GM12878 (cell line): ENCODE measurements at regions not wholly inside any gene's neighbourhood (a gene's known extent, or its start where the extent isn't known, plus 50 kb on each side); places are given as distances from the start of the nearest gene placed in this dataset.

Experiments used
- ATAC-seq: fragments of 200-7000 bp; cut with Tn5 transposase; 3 replicates; pipeline ENCODE4 v1.9.1; 2020; ENCODE audit warnings: mild to moderate bottlenecking, moderate library complexity
- BruUV-seq: library from RNA; stranded (reverse); fragments of 400-500 nt; replicated peaks from 2 replicates; lab custom pipeline; 2021; lab: Mats Ljungman, UMichigan
- CTCF ChIA-PET: fragments of 300-600 bp; sonication (Branson Sonifier 250); formaldehyde crosslinking; extraction: SDS; loops from one replicate; lab custom pipeline; 2021; ENCODE audit warnings: inconsistent platforms; lab: Yijun Ruan, JAX
- POLR2A ChIA-PET: fragments of 350-600 bp; formaldehyde crosslinking; extraction: SDS; loops from one replicate; lab custom pipeline; 2021; ENCODE audit warnings: inconsistent platforms; lab: Charles Lee
- RAD21 ChIA-PET: fragments of 300-600 bp; sonication (Branson Sonifier 250); formaldehyde crosslinking; loops from one replicate; lab custom pipeline; 2023; ENCODE audit warnings: antibody characterized with exemption; ENCODE audit not compliant: unreplicated experiment; lab: Charles Lee
- SMC1A ChIA-PET: fragments of 300-600 bp; sonication (Branson Sonifier 250); formaldehyde crosslinking; loops from one replicate; lab custom pipeline; 2023; ENCODE audit not compliant: unreplicated experiment, uncharacterized antibody; lab: Charles Lee
- DNase-seq: peaks from one replicate; pipeline ENCODE4 v3.0.0-alpha.2; 2011; ENCODE audit warnings: low read depth, low spot score
- FAIRE-seq: peaks from 3 replicates; lab custom pipeline; 2011; peaks lifted over from hg19 to GRCh38; lab: Jason Lieb, UNC
- H2AFZ ChIP-seq: 2 replicates; pipeline ENCODE4 v1.6.0; 2011; ENCODE audit warnings: low read depth, low read length, control low read depth; ENCODE audit not compliant: control insufficient read depth
- H3K27ac ChIP-seq: 2 replicates; pipeline ENCODE4 v1.5.1; 2011; ENCODE audit warnings: control low read depth; ENCODE audit not compliant: control insufficient read depth, insufficient read depth
- H3K27me3 ChIP-seq, 2 experiments: replicated peaks in 1 of 2; 2 replicates each; pipeline versions ENCODE4 v1.6.0 to v1.6.1; 2011; ENCODE audit warnings: low read length in 1 of 2; ENCODE audit not compliant: control insufficient read depth in 2 of 2, insufficient read depth in 2 of 2
- H3K36me3 ChIP-seq, 2 experiments: 2 replicates each; pipeline ENCODE4 v1.5.1; 2011; ENCODE audit warnings: low read length in 1 of 2; ENCODE audit not compliant: control insufficient read depth in 2 of 2, insufficient read depth in 2 of 2
- H3K4me1 ChIP-seq: 2 replicates; pipeline ENCODE4 v1.6.1; 2011; ENCODE audit warnings: mild to moderate bottlenecking, low read length, moderate library complexity, mixed read lengths; ENCODE audit not compliant: control insufficient read depth, insufficient read depth
- H3K4me2 ChIP-seq: 2 replicates; pipeline ENCODE4 v1.6.0; 2011; ENCODE audit warnings: control low read depth; ENCODE audit not compliant: control insufficient read depth, insufficient read depth
- H3K4me3 ChIP-seq: fragments of 200-600 bp; sonication (generic); 2 replicates; pipeline ENCODE4 v1.5.1; 2016
- H3K79me2 ChIP-seq: 2 replicates; pipeline ENCODE4 v1.6.0; 2011; ENCODE audit warnings: low read length; ENCODE audit not compliant: control insufficient read depth, insufficient read depth
- H3K9ac ChIP-seq: 2 replicates; pipeline ENCODE4 v1.8.0; 2011; ENCODE audit warnings: low read length, control low read depth, mixed read lengths; ENCODE audit not compliant: control insufficient read depth, insufficient read depth
- H3K9me3 ChIP-seq: replicated peaks from 3 replicates; pipeline ENCODE4 v1.5.1; 2011; ENCODE audit warnings: mild to moderate bottlenecking, low read length; ENCODE audit not compliant: control insufficient read depth, insufficient read depth
- H4K20me1 ChIP-seq: 2 replicates; pipeline ENCODE4 v1.6.0; 2011; ENCODE audit not compliant: control insufficient read depth, insufficient read depth
- BCL11A ChIP-seq: IDR thresholded peaks from 2 replicates; pipeline ENCODE4 v1.6.1; 2011; ENCODE audit warnings: low read depth, low read length
- E2F4 ChIP-seq: IDR thresholded peaks from 2 replicates; pipeline ENCODE4 v1.6.1; 2012; ENCODE audit warnings: low read depth, low read length, improper control_type of control experiment
- HSF1 ChIP-seq: fragments of 150-350 bp; IDR thresholded peaks from 2 replicates; pipeline ENCODE4 v1.6.1; 2014; ENCODE audit warnings: mild to moderate bottlenecking, low read depth, low read length
- IRF4 ChIP-seq: IDR thresholded peaks from 2 replicates; pipeline ENCODE4 v1.6.1; 2011; ENCODE audit warnings: low read depth, low read length
- POU2F2 ChIP-seq: IDR thresholded peaks from 3 replicates; pipeline ENCODE4 v1.6.1; 2011; ENCODE audit warnings: low read depth, mild to moderate bottlenecking, low read length, borderline replicate concordance
- RAD51 ChIP-seq: fragments of 450-650 bp; IDR thresholded peaks from 2 replicates; pipeline ENCODE4 v1.6.1; 2016; ENCODE audit warnings: moderate library complexity, mild to moderate bottlenecking, inconsistent platforms
- SMAD1 ChIP-seq: fragments of 450-650 bp; IDR thresholded peaks from 2 replicates; pipeline ENCODE4 v1.6.1; 2018; ENCODE audit warnings: mild to moderate bottlenecking, low read depth; ENCODE audit not compliant: partially characterized antibody
- SMARCA5 ChIP-seq: fragments of 450-650 bp; IDR thresholded peaks from 2 replicates; pipeline ENCODE4 v1.6.1; 2017; ENCODE audit warnings: mild to moderate bottlenecking
- SP1 ChIP-seq: IDR thresholded peaks from one replicate; pipeline ENCODE4 v1.6.1; 2011; ENCODE audit warnings: low read depth, low read length
- SREBF2 ChIP-seq: IDR thresholded peaks from 2 replicates; pipeline ENCODE4 v1.6.1; 2012; ENCODE audit warnings: mild to moderate bottlenecking, low read length
- SRF ChIP-seq, 2 experiments: IDR thresholded peaks; 2 replicates each; pipeline ENCODE4 v1.6.1; 2011; ENCODE audit warnings: low read depth in 2 of 2, low read length in 2 of 2, mild to moderate bottlenecking in 1 of 2, moderate library complexity in 1 of 2
- TCF7 ChIP-seq: IDR thresholded peaks from 2 replicates; pipeline ENCODE4 v1.6.1; 2014; ENCODE audit warnings: antibody characterized with exemption, borderline replicate concordance
- ZBTB33 ChIP-seq: fragments of 450-650 bp; IDR thresholded peaks from 2 replicates; pipeline ENCODE4 v1.6.1; 2017; ENCODE audit warnings: mild to moderate bottlenecking
- WGBS: methylation state at CpG from one replicate; pipeline ENCODE4 v1.1.6; 2016; ENCODE audit warnings: low lambda C conversion rate; ENCODE audit not compliant: insufficient replicate concordance, insufficient coverage; ENCODE audit errors: missing lambda C conversion rate; 5-methylcytosine and 5-hydroxymethylcytosine counted together
- in situ Hi-C: fragments of 300-500 bp; cut with MboI; formaldehyde crosslinking; loops from 9 replicates; pipeline ENCODE4 v1.14.3; 2018; ENCODE audit warnings: mixed read lengths
- intact Hi-C: fragments of 100-400 bp; cut with micrococcal nuclease; formaldehyde crosslinking; loops from one replicate; pipeline ENCODE4 v1.14.2; 2022; ENCODE audit not compliant: unreplicated experiment
- TF ChIP-seq, protein P1 (sequence below): IDR thresholded peaks from 2 replicates; pipeline ENCODE4 v1.6.1; 2012; ENCODE audit warnings: improper control_type of control experiment, low read depth, low read length; ENCODE audit not compliant: insufficient replicate concordance

DNA sequence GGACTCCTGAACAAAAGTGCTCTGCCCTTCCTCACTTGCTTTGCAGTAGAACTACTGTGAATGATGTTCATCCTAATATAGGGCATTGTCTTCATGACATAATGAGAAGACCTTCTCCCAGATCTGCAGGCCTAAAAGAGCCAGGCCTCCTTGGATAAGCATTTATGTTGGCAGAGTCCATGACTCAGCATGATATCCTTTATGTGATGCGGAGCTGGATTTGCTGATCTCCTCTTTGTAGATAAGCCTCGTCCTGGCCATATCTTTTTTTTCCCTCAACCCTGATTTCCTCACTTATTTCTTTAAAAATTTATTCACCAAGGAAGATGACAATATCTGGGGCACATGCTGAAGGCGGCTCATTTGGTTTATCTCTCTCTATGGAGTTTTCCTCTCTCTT, 62.4 kb upstream of the TAS2R1 start (continued):
- no peak for TF ChIP-seq SMAD1
- no peak for TF ChIP-seq E2F4
- TF ChIP-seq TCF7 = no peak
- no peak for TF ChIP-seq SMARCA5
- TF ChIP-seq ZBTB33 = no peak
- TF ChIP-seq POU2F2 = no peak
- TF ChIP-seq RAD51 = no peak

DNA sequence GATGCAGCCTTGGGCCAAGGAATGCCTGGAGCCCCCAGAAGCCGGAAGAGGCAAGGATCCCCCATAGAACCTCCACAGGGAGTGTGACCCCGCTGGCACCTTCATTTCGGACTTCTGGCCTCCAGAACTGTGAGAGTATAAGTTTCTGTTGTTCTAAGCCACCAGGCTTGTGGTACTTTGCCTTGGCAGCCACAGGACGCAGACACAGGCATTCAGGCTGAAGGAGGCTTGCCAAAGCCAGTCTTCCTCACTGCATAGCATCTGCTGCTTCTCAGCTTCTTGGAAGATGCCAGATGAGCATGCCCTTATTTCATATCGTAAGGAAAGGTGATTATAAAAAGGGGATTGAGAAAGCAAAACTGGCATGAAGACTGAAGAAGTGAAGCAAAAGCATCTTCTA, 61.1 kb upstream of the TAS2R1 start:
- FAIRE-seq (no peak), DNase-seq (no peak), ATAC-seq (no peak)
- Histone ChIP-seq H3K4me1 (no peaks in the 10 kb centered on the region), H3K36me3 (no peaks in the 10 kb centered on the region), H3K27me3 (no peaks in the 10 kb centered on the region; a peak in 1 of 4 replicates), H4K20me1 (no peaks in the 10 kb centered on the region), H3K9me3 (no peaks in the 10 kb centered on the region), H3K27ac (no peak overlapping the region), H3K79me2 (no peaks in the 10 kb centered on the region), H3K4me2 (no peak overlapping the region), H3K4me3 (no peak overlapping the region), H2AFZ (no peak overlapping the region), H3K9ac (no peak overlapping the region)
- CTCF ChIA-PET = no interaction called here
- TF ChIP-seq HSF1 (no peak), SRF (IDR thresholded peaks at IDR 0.05; ENCODE audit: low read depth in 2 of 2, low read length in 2 of 2) (no peak), BCL11A (no peak), SREBF2 (no peak), SP1 (no peak), IRF4 (no peak)
- TF ChIP-seq, protein P1, sequence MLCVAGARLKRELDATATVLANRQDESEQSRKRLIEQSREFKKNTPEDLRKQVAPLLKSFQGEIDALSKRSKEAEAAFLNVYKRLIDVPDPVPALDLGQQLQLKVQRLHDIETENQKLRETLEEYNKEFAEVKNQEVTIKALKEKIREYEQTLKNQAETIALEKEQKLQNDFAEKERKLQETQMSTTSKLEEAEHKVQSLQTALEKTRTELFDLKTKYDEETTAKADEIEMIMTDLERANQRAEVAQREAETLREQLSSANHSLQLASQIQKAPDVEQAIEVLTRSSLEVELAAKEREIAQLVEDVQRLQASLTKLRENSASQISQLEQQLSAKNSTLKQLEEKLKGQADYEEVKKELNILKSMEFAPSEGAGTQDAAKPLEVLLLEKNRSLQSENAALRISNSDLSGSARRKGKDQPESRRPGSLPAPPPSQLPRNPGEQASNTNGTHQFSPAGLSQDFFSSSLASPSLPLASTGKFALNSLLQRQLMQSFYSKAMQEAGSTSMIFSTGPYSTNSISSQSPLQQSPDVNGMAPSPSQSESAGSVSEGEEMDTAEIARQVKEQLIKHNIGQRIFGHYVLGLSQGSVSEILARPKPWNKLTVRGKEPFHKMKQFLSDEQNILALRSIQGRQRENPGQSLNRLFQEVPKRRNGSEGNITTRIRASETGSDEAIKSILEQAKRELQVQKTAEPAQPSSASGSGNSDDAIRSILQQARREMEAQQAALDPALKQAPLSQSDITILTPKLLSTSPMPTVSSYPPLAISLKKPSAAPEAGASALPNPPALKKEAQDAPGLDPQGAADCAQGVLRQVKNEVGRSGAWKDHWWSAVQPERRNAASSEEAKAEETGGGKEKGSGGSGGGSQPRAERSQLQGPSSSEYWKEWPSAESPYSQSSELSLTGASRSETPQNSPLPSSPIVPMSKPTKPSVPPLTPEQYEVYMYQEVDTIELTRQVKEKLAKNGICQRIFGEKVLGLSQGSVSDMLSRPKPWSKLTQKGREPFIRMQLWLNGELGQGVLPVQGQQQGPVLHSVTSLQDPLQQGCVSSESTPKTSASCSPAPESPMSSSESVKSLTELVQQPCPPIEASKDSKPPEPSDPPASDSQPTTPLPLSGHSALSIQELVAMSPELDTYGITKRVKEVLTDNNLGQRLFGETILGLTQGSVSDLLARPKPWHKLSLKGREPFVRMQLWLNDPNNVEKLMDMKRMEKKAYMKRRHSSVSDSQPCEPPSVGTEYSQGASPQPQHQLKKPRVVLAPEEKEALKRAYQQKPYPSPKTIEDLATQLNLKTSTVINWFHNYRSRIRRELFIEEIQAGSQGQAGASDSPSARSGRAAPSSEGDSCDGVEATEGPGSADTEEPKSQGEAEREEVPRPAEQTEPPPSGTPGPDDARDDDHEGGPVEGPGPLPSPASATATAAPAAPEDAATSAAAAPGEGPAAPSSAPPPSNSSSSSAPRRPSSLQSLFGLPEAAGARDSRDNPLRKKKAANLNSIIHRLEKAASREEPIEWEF = no peak
- BruUV-seq = no TSS peak
- SMC1A ChIA-PET = no interaction called here
- RAD21 ChIA-PET = no interaction called here
- WGBS = 5% methylated on average over 5 of the region's 5 CpGs
- POLR2A ChIA-PET = no interaction called here
- in situ Hi-C loops (no loop called here), intact Hi-C loops (no loop called here)
